C4-2B (cell line): ENCODE measurements at regions not wholly inside any gene's neighbourhood (a gene's known extent, or its start where the extent isn't known, plus 50 kb on each side); places are given as distances from the start of the nearest gene placed in this dataset.

Experiments
- H3K27ac ChIP-seq: fragments of 450-650 bp; 2 replicates; pipeline ENCODE4 v1.5.1; 2017
- CTCF ChIP-seq: fragments of 450-650 bp; conservative IDR thresholded peaks from 2 replicates; pipeline ENCODE4 v1.5.1; 2017; ENCODE audit warnings: mild to moderate bottlenecking
- ZFX ChIP-seq: fragments of 450-650 bp; IDR thresholded peaks from 2 replicates; pipeline ENCODE4 v1.6.1; 2017

DNA sequence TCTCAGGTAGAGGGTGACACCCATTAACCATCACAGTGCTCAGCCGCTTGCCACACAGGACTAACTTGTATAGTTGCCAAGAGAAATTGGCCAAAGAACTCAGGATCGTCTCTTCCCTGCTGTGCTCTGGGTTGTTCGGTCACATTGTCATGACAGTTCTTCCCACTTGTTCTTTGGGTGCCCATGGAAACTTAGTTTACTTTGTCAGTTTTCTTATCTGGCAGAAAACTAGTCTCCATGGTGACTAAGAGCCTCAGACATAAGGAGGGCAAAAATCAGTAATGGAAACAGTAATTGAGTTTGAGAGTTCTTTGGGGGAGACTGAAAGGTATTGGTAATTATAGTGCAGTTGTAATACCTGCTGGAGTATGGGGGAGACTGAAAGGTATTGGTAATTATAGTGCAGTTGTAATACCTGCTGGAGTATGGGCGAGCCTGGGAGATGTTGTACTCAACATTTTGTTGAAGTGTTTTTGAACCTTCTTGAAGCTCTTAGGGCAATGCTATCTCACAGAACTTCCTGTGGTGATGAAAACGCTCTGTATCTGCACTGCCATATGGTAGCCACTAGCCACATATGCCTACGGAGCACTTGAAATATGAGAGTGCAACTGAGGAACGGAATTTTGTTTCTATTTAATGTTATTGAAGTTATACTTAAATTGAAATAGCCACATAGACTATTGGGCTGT, 95.2 kb upstream of the HDGFL1 start:
- no peak for TF ChIP-seq ZFX
- TF ChIP-seq CTCF, result no peak

GRCh38 chr6:22476811-22477390, 92.5 kb upstream of the HDGFL1 start:
- TF ChIP-seq ZFX, result no peak
- TF ChIP-seq CTCF, result no peak
- no peak overlapping the region for H3K27ac ChIP-seq

More for the DNA sequence above, 95.2 kb upstream of the HDGFL1 start:
- H3K27ac ChIP-seq, result no peak overlapping the region

DNA sequence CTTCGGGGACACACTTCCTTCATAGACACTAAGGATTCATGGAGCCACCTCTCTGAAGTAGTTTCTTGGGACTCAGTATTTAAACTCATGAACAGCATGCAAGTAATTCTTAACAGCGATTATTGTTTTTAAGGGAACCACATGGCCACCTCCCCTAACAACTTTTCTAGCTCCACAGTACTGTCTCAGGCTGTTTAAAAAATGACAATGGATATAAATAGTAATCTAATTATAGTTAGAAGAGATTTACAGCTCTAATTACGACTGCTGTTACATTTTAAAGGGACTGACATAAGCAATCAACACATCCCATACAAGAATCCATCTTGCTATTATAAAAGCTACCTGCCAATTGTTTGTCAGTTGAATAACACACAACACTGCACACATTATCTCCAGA, 72.1 kb upstream of the HDGFL1 start:
- no peak overlapping the region for H3K27ac ChIP-seq
- no peak for TF ChIP-seq CTCF
- TF ChIP-seq ZFX, result no peak

DNA sequence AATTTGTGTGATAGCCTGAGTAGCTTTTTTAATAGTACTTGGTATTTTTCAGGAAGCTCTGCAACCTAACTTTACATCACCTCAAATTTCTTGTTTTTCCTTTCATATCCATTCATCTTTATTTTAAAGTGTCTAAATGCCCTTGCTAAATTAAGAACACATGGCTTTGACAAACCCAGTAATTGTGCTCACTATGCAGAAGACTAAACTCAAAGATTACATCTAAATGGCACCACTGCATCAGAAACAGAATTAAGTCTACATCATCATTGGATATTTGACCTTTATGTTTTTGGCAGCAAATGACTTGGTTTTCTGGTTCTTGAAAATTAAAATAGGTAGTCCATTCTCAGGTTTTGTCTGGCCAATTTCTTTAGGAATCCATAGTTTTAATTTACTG, 69.6 kb upstream of the HDGFL1 start:
- no peak overlapping the region for H3K27ac ChIP-seq
- TF ChIP-seq ZFX (no peak), CTCF (no peak)

- H3K27ac ChIP-seq, result no peak overlapping the region
- TF ChIP-seq CTCF (no peak), ZFX (no peak)
Observed at GRCh38 chr6:22506496-22506895, 62.9 kb upstream of the HDGFL1 start.

GRCh38 chr6:22512686-22513427, 56.5 kb upstream of the HDGFL1 start:
- no peak overlapping the region for H3K27ac ChIP-seq
- no peak for TF ChIP-seq ZFX

DNA sequence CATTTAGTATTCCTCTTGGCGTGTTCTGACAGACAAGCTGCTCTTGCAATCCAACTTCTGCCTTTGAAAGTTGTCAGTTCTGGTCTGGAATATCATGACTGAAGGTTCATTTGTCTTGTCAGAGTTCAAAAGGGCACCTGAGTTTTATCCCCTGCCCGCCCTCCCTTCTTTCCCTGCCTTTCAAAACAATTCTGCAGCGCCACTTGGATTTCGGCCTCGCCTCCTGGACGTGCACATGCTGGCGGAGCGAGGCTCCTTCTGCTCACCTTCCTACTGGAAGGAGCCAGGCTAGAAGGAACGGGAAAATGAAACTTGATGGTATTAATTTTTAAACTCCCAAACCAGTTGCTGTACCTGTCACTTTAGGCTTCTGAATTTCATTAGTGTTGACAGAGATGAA, 55.7 kb upstream of the HDGFL1 start:
- TF ChIP-seq ZFX, result no peak
- TF ChIP-seq CTCF, result no peak
- no peak overlapping the region for H3K27ac ChIP-seq
